ENCODE measurements at regions not wholly inside any gene's neighbourhood (a gene's known extent, or its start where the extent isn't known, plus 50 kb on each side); places are given as distances from the start of the nearest gene placed in this dataset.

- no peak for ATAC-seq (replicated peaks in 1 of 2)
- no peaks in the 10 kb centered on the region for H3K27me3 Mint-ChIP-seq (ENCODE audit: low read depth)
- H3K4me3 Mint-ChIP-seq = no peak overlapping the region
- H3K27ac Mint-ChIP-seq = no peak overlapping the region
- H3K4me1 Mint-ChIP-seq (ENCODE audit: low read depth) = no peaks in the 10 kb centered on the region
- peaks cover 7 to 13% of the 10 kb centered on the region in 2 donors for H3K9me3 Mint-ChIP-seq
- DNase-seq = no peak
- peaks cover 0 to 1% of the 10 kb centered on the region in 2 donors for H3K36me3 Mint-ChIP-seq (ENCODE audit: insufficient read depth in 2 of 2)
Observed at GRCh38 chr9:23413541-23413940, 412.5 kb downstream of the ELAVL2 start.

GRCh38 chr9:23423999-23424398 is 402.0 kb downstream of the ELAVL2 start:
- Mint-ChIP-seq H3K27ac (no peak overlapping the region), H3K4me1 (ENCODE audit: low read depth) (no peaks in the 10 kb centered on the region), H3K9me3 (peaks cover 3 to 15% of the 10 kb centered on the region in 2 donors), H3K27me3 (ENCODE audit: low read depth) (no peaks in the 10 kb centered on the region), H3K36me3 (ENCODE audit: insufficient read depth in 2 of 2) (no peaks in the 10 kb centered on the region), H3K4me3 (no peak overlapping the region)
- ATAC-seq (replicated peaks in 1 of 2) (no peak), DNase-seq (no peak)

- no peaks in the 10 kb centered on the region for H3K4me1 Mint-ChIP-seq (ENCODE audit: low read depth)
- H3K9me3 Mint-ChIP-seq = peaks cover 3 to 14% of the 10 kb centered on the region in 2 donors
- H3K4me3 Mint-ChIP-seq = no peak overlapping the region
- DNase-seq = no peak
- H3K27ac Mint-ChIP-seq = no peak overlapping the region
- H3K36me3 Mint-ChIP-seq (ENCODE audit: insufficient read depth in 2 of 2) = no peaks in the 10 kb centered on the region
- H3K27me3 Mint-ChIP-seq (ENCODE audit: low read depth) = no peaks in the 10 kb centered on the region
- no peak for ATAC-seq (replicated peaks in 1 of 2)
Observed at GRCh38 chr9:23426144-23426543, 399.9 kb downstream of the ELAVL2 start.

- H3K27me3 Mint-ChIP-seq (ENCODE audit: low read depth) = no peaks in the 10 kb centered on the region
- ATAC-seq (replicated peaks in 1 of 2) = no peak
- peaks cover 5 to 11% of the 10 kb centered on the region in 2 donors for H3K9me3 Mint-ChIP-seq
- H3K27ac Mint-ChIP-seq = no peak overlapping the region
- no peaks in the 10 kb centered on the region for H3K4me1 Mint-ChIP-seq (ENCODE audit: low read depth)
- DNase-seq = no peak
- no peak overlapping the region for H3K4me3 Mint-ChIP-seq
- no peaks in the 10 kb centered on the region for H3K36me3 Mint-ChIP-seq (ENCODE audit: insufficient read depth in 2 of 2)
Observed at GRCh38 chr9:23431459-23431858, 394.6 kb downstream of the ELAVL2 start.

GRCh38 chr9:23434654-23435053 is 391.4 kb downstream of the ELAVL2 start:
- Mint-ChIP-seq H3K4me3 (no peak overlapping the region), H3K4me1 (ENCODE audit: low read depth) (no peaks in the 10 kb centered on the region), H3K36me3 (ENCODE audit: insufficient read depth in 2 of 2) (no peaks in the 10 kb centered on the region), H3K9me3 (peaks cover 5 to 7% of the 10 kb centered on the region in 2 donors), H3K27ac (no peak overlapping the region), H3K27me3 (ENCODE audit: low read depth) (no peaks in the 10 kb centered on the region)
- DNase-seq (no peak), ATAC-seq (replicated peaks in 1 of 2) (no peak)

GRCh38 chr9:23438299-23438907 is 387.6 kb downstream of the ELAVL2 start:
- H3K27me3 Mint-ChIP-seq (ENCODE audit: low read depth) = no peaks in the 10 kb centered on the region
- ATAC-seq (replicated peaks in 1 of 2) = no peak
- DNase-seq = no peak
- peaks cover 4 to 5% of the 10 kb centered on the region in 2 donors for H3K9me3 Mint-ChIP-seq
- no peak overlapping the region for H3K4me3 Mint-ChIP-seq
- H3K4me1 Mint-ChIP-seq (ENCODE audit: low read depth) = no peaks in the 10 kb centered on the region
- no peaks in the 10 kb centered on the region for H3K36me3 Mint-ChIP-seq (ENCODE audit: insufficient read depth in 2 of 2)
- H3K27ac Mint-ChIP-seq = no peak overlapping the region

- ATAC-seq (replicated peaks in 1 of 2) (no peak), DNase-seq (no peak)
- H3K4me1 Mint-ChIP-seq (ENCODE audit: low read depth) = no peaks in the 10 kb centered on the region
- H3K27ac Mint-ChIP-seq = no peak overlapping the region
- H3K27me3 Mint-ChIP-seq (ENCODE audit: low read depth) = no peaks in the 10 kb centered on the region
- peaks cover 3 to 4% of the 10 kb centered on the region in 2 donors for H3K9me3 Mint-ChIP-seq
- H3K36me3 Mint-ChIP-seq (ENCODE audit: insufficient read depth in 2 of 2) = no peaks in the 10 kb centered on the region
- no peak overlapping the region for H3K4me3 Mint-ChIP-seq
Observed at GRCh38 chr9:23441275-23441674, 384.8 kb downstream of the ELAVL2 start.

GRCh38 chr9:23444658-23445057 is 381.4 kb downstream of the ELAVL2 start:
- DNase-seq = no peak
- H3K27me3 Mint-ChIP-seq (ENCODE audit: low read depth) = no peaks in the 10 kb centered on the region
- H3K4me1 Mint-ChIP-seq (ENCODE audit: low read depth) = no peaks in the 10 kb centered on the region
- ATAC-seq (replicated peaks in 1 of 2) = no peak
- H3K27ac Mint-ChIP-seq = no peak overlapping the region
- H3K36me3 Mint-ChIP-seq (ENCODE audit: insufficient read depth in 2 of 2) = no peaks in the 10 kb centered on the region
- H3K4me3 Mint-ChIP-seq = no peak overlapping the region
- H3K9me3 Mint-ChIP-seq = peaks cover 5 to 8% of the 10 kb centered on the region in 2 donors

- ATAC-seq (replicated peaks in 1 of 2) = no peak
- no peak for DNase-seq
- Mint-ChIP-seq H3K36me3 (ENCODE audit: insufficient read depth in 2 of 2) (peaks cover 0 to 1% of the 10 kb centered on the region in 2 donors), H3K4me3 (no peak overlapping the region), H3K27ac (no peak overlapping the region), H3K9me3 (peaks cover 2 to 7% of the 10 kb centered on the region in 2 donors), H3K4me1 (ENCODE audit: low read depth) (no peaks in the 10 kb centered on the region), H3K27me3 (ENCODE audit: low read depth) (no peaks in the 10 kb centered on the region)
Observed at GRCh38 chr9:23447166-23447565, 378.9 kb downstream of the ELAVL2 start.

- no peak for DNase-seq
Observed at GRCh38 chr9:23447944-23448343, 378.1 kb downstream of the ELAVL2 start.

GRCh38 chr9:23451802-23452418 is 374.1 kb downstream of the ELAVL2 start:
- Mint-ChIP-seq H3K9me3 (peaks cover 4 to 8% of the 10 kb centered on the region in 2 donors), H3K36me3 (ENCODE audit: insufficient read depth in 2 of 2) (peaks cover 1 to 4% of the 10 kb centered on the region in 2 donors), H3K27me3 (ENCODE audit: low read depth) (no peaks in the 10 kb centered on the region), H3K4me3 (no peak overlapping the region), H3K4me1 (ENCODE audit: low read depth) (no peaks in the 10 kb centered on the region), H3K27ac (no peak overlapping the region)
- no peak for DNase-seq
- ATAC-seq (replicated peaks in 1 of 2) = no peak

More at GRCh38 chr9:23447944-23448343, 378.1 kb downstream of the ELAVL2 start:
- Mint-ChIP-seq H3K9me3 (peaks cover 2 to 7% of the 10 kb centered on the region in 2 donors), H3K27ac (no peak overlapping the region), H3K36me3 (ENCODE audit: insufficient read depth in 2 of 2) (peaks cover 1 to 4% of the 10 kb centered on the region in 2 donors), H3K27me3 (ENCODE audit: low read depth) (no peaks in the 10 kb centered on the region), H3K4me1 (ENCODE audit: low read depth) (no peaks in the 10 kb centered on the region), H3K4me3 (no peak overlapping the region)
- no peak for ATAC-seq (replicated peaks in 1 of 2)

GRCh38 chr9:23464275-23464674 is 361.8 kb downstream of the ELAVL2 start:
- no peak overlapping the region for H3K27ac Mint-ChIP-seq
- peaks cover 0 to 3% of the 10 kb centered on the region in 2 donors for H3K36me3 Mint-ChIP-seq (ENCODE audit: insufficient read depth in 2 of 2)
- no peak for ATAC-seq (replicated peaks in 1 of 2)
- H3K4me1 Mint-ChIP-seq (ENCODE audit: low read depth) = no peaks in the 10 kb centered on the region
- peaks cover 5 to 7% of the 10 kb centered on the region in 2 donors for H3K9me3 Mint-ChIP-seq
- no peak for DNase-seq
- no peaks in the 10 kb centered on the region for H3K27me3 Mint-ChIP-seq (ENCODE audit: low read depth)
- H3K4me3 Mint-ChIP-seq = no peak overlapping the region

- Mint-ChIP-seq H3K27ac (no peak overlapping the region), H3K27me3 (ENCODE audit: low read depth) (no peaks in the 10 kb centered on the region), H3K4me1 (ENCODE audit: low read depth) (no peaks in the 10 kb centered on the region), H3K9me3 (peaks cover 5 to 7% of the 10 kb centered on the region in 2 donors), H3K4me3 (no peak overlapping the region), H3K36me3 (ENCODE audit: insufficient read depth in 2 of 2) (peaks cover 0 to 4% of the 10 kb centered on the region in 2 donors)
- ATAC-seq (replicated peaks in 1 of 2) (no peak), DNase-seq (no peak)
Observed at GRCh38 chr9:23467276-23467675, 358.8 kb downstream of the ELAVL2 start.

- Mint-ChIP-seq H3K36me3 (ENCODE audit: insufficient read depth in 2 of 2) (peaks cover 1 to 2% of the 10 kb centered on the region in 2 donors), H3K4me3 (no peak overlapping the region), H3K9me3 (peaks cover 10 to 11% of the 10 kb centered on the region in 2 donors), H3K4me1 (ENCODE audit: low read depth) (no peaks in the 10 kb centered on the region), H3K27me3 (ENCODE audit: low read depth) (no peaks in the 10 kb centered on the region), H3K27ac (no peak overlapping the region)
- ATAC-seq (replicated peaks in 1 of 2) = no peak
- no peak for DNase-seq
Observed at GRCh38 chr9:23477908-23478307, 348.1 kb downstream of the ELAVL2 start.

Data from activated T-cell treated with anti-CD3 and anti-CD28 coated beads, Interleukin-2, amount 50 U/mL, for 72 hours (primary cell).